Fibroblast of skin of left biceps (primary cell): ENCODE measurements at regions not wholly inside any gene's neighbourhood (a gene's known extent, or its start where the extent isn't known, plus 50 kb on each side); places are given as distances from the start of the nearest gene placed in this dataset.

ENCODE experiments used
- DNase-seq, 2 experiments: peaks; one replicate each; pipeline ENCODE4 v3.0.0-alpha.2; 2013; ENCODE audit warnings: low read depth in 2 of 2

GRCh38 chr2:74065456-74065855 is 80.7 kb downstream of the TET3 start:
- no peak for DNase-seq

DNA sequence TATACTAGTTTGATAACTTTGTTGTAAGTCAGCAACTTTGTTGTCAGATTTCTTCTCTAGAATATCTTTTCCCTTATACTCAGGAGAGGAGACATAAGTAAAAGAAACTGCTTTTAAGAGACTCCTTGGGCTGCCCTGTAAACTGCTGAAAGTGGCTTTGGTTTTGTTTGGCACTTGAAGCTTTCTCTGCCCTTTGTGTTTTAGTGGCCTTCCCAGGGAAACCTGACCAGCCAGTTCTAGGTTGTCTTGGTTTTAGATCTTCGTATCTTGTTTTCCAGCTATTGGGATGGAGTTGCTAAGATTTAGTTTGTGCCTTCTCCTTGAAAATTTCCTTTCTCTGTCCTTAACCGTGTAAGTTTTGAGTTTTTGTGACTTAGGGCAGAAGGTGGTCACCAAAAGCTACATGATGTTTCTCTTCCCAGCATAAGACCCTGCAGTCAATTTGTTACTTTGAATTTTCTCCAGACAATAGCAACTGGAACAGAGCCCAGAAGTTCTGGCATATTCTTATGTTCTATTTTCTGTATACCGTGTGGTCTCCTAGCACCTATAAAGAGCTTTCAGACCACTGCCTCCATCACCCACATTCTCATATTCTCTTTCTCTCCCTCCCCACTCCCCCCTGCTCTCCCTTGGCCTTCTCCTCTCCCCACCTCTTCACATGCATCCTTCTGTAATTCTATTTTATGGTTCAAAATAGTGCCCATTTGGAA is 81.1 kb downstream of the BOLA3 start:
- DNase-seq: no peak

DNA sequence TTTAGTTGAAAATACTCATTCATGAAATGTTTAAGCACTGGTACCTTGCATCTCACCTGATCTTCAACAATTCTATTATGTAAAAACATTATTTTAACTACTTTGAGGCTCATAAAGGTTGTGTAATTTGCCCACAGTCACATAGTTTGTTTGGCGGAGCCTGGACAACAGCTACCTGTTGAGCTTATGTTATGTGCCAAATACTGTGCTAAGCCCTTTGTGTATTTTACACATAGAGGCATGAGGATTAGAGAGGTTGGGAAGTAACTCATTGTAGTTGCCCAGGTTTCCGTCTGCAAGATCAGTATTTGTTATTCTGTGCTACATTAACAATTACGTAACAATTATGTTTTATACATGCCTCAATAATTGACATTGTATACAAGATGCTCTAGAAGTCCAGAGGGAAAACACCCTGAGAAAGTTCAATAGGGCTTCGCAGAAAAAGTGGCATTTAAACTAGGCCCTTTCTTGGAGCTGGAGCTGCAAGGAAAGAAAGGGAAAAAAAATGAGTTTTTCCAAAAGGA is 80.4 kb downstream of the BOLA3 start:
- DNase-seq: no peak

- no peak for DNase-seq
Observed at GRCh38 chr2:74070991-74071390, 76.7 kb downstream of the BOLA3 start.

DNA sequence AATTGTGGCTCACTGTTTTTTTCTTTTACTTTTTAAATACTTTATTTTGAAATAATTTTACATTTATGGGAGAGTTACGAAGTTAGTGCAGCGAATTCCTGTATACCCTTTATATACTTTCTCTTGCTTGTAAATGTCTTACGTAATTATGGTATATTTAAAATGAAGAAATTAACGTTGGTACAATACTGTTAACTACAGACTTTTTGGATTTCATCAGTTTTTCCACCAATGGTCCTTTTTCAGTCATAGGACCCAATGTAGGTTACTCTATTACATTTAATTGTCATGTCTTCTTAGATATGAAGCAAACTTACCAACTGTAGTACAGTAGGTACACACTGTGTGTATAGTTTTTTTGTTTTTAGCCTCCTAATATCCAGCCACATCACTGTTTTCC is 76.3 kb downstream of the BOLA3 start:
- DNase-seq: no peak

- no peak for DNase-seq
Observed at GRCh38 chr2:74072565-74072964, 75.1 kb downstream of the BOLA3 start.

- no peak for DNase-seq
Observed at GRCh38 chr2:74074487-74074886, 73.2 kb downstream of the BOLA3 start.

DNA sequence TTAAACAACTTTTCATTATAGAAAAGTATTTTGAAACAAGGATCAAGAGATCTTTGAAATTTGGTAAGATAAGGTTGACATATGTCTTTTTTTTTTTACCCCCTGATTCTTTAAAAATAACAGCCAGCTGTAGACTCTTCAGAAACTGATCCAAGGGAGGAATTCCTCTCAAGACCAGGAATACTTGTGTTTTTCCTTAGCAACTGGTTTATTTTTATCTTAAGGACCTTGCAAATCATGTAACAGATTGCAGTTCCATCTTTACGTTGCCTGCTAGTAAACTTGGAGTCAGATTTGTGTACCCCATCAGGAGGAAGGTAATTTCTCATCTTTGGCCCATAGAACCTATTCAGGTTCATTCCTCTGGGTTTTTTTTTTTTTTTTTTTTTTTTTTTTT is 71.6 kb downstream of the BOLA3 start:
- DNase-seq: no peak

- no peak for DNase-seq
Observed at GRCh38 chr2:74077636-74078035, 70.1 kb downstream of the BOLA3 start.

DNA sequence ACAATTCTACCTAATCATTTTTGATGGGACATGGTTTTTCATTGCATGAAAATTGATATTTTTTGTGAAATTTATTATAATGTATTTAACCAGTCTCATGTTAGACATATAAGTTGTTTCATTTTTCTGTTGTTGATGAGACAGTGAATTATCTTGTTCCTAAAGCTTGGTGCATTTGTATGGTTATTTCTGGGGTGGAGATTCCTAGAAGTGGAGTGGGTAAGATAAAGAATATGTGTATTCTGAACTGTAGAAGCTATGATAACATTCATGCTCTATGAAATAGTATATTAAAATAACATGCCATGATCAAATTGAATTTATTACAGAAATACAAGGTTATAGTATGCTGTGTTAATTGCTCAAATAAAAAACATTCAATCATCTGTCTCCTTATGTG is 69.2 kb downstream of the BOLA3 start:
- no peak for DNase-seq

DNA sequence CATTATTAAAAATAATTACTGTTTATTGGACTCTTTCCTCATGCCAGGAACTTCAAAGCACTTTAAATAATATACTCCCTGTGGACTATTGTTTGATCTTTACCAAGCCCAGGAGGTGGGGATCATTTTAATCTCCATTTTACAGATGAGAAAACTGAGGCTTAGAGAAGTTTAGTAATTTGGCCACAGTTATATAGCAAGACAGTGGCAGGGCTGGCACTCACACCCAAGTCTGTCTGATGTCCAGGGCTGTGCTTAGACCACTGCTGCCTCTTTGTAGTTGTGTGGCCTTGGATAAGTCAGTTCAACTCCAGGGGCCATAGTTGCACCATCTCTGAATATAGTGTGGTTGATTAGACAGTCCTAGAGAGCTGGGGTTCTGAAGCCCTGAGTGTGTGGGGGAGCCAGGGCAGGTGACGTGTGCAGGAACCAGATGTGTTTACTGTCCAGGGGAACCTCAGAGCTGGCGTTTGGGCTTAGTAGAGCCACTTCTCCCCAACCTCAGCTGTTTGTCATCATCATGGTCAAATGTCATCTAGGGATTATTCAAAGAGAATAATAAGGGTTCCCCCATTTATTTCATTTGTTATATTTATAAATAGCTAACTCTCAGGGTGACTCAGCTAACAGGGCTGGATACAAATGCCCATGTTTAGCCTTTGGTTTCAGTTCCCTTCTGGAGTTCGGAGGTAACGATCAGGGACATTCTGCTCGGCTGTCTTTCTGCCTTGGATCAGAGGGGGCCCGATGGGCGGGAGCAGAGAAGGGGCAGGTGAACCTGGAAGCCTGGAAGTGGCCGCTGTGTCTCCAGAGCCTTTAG is 68.0 kb downstream of the BOLA3 start:
- no peak for DNase-seq

DNA sequence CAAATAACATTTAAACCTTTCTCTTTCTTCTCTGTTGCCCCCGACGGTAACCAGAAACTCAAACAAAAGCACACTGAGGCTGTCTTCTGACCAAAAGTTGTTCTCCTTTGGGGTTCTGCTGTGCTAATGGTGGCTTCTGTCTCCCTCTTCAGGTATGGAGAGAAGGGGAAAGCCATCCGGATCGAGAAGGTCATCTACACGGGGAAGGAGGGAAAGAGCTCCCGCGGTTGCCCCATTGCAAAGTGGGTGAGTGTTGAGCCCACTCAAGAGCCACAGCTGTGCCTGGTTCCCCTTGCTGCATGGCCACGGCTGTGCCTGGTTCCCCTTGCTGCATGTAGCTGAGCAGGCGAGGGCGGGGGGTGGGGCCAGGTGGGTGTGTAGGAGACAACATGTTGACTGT is 67.4 kb downstream of the BOLA3 start:
- DNase-seq: no peak

GRCh38 chr2:74081030-74081762 is 66.5 kb downstream of the BOLA3 start:
- no peak for DNase-seq

- DNase-seq: no peak
Observed at GRCh38 chr2:74081763-74082110, 66.0 kb downstream of the BOLA3 start.

- no peak for DNase-seq
Observed at GRCh38 chr2:74083750-74084149, 64.0 kb downstream of the BOLA3 start.
